GM23248 (cell line): ENCODE measurements at regions not wholly inside any gene's neighbourhood (a gene's known extent, or its start where the extent isn't known, plus 50 kb on each side); places are given as distances from the start of the nearest gene placed in this dataset.

Source experiments
- DNase-seq: peaks from one replicate; pipeline ENCODE4 v3.0.0-alpha.2; 2015
- H2AFZ ChIP-seq: fragments of 200-600 bp; sonication (generic); 2 replicates; pipeline ENCODE4 v1.6.1; 2016; ENCODE audit warnings: antibody characterized with exemption
- H3F3A ChIP-seq: fragments of 200-600 bp; sonication (generic); 2 replicates; pipeline ENCODE4 v1.6.1; 2016; ENCODE audit warnings: mild to moderate bottlenecking, antibody characterized with exemption, mixed run types; ENCODE audit not compliant: insufficient read depth
- H3K27ac ChIP-seq: fragments of 200-600 bp; sonication (generic); 2 replicates; pipeline ENCODE4 v1.5.1; 2016; ENCODE audit warnings: mild to moderate bottlenecking
- H3K27me3 ChIP-seq: fragments of 200-600 bp; sonication (generic); replicated peaks from 2 replicates; pipeline ENCODE4 v1.6.1; 2016; ENCODE audit warnings: mild to moderate bottlenecking; ENCODE audit not compliant: insufficient read depth
- H3K36me3 ChIP-seq: fragments of 200-600 bp; sonication (generic); 2 replicates; pipeline ENCODE4 v1.6.1; 2016; ENCODE audit warnings: low read depth, mild to moderate bottlenecking
- H3K4me1 ChIP-seq: fragments of 200-600 bp; sonication (generic); 2 replicates; pipeline ENCODE4 v1.6.1; 2016; ENCODE audit warnings: mild to moderate bottlenecking; ENCODE audit not compliant: insufficient read depth
- H3K4me2 ChIP-seq: fragments of 200-600 bp; sonication (generic); one replicate; pipeline ENCODE4 v1.6.1; 2016; ENCODE audit warnings: mild to moderate bottlenecking; ENCODE audit not compliant: unreplicated experiment
- H3K4me3 ChIP-seq: fragments of 200-600 bp; sonication (generic); 2 replicates; pipeline ENCODE4 v1.5.1; 2016; ENCODE audit warnings: mild to moderate bottlenecking
- H3K79me2 ChIP-seq: fragments of 200-600 bp; sonication (generic); 2 replicates; pipeline ENCODE4 v1.6.1; 2016; ENCODE audit warnings: mild to moderate bottlenecking; ENCODE audit not compliant: insufficient read depth
- H3K9ac ChIP-seq: fragments of 200-600 bp; sonication (generic); 2 replicates; pipeline ENCODE4 v1.6.1; 2016; ENCODE audit warnings: mild to moderate bottlenecking
- H3K9me2 ChIP-seq: fragments of 200-600 bp; sonication (generic); 2 replicates; pipeline ENCODE4 v1.6.1; 2016; ENCODE audit warnings: mixed run types, mild to moderate bottlenecking, moderate library complexity; ENCODE audit not compliant: insufficient read depth
- H3K9me3 ChIP-seq: fragments of 200-600 bp; sonication (generic); one replicate; pipeline ENCODE4 v1.6.1; 2017; ENCODE audit warnings: low read depth
- H4K20me1 ChIP-seq: fragments of 200-600 bp; sonication (generic); 2 replicates; pipeline ENCODE4 v1.6.0; 2016; ENCODE audit not compliant: insufficient read depth
- EZH2 ChIP-seq: fragments of 200-600 bp; sonication (generic); IDR thresholded peaks from 2 replicates; pipeline ENCODE4 v1.6.1; 2018; ENCODE audit warnings: antibody characterized with exemption, mild to moderate bottlenecking; ENCODE audit not compliant: insufficient read depth, poor library complexity, severe bottlenecking
- EZH2phosphoT487 ChIP-seq: fragments of 200-600 bp; sonication (generic); IDR thresholded peaks from 2 replicates; pipeline ENCODE4 v1.6.1; 2018; ENCODE audit warnings: antibody characterized with exemption, moderate library complexity, mild to moderate bottlenecking, low read depth; ENCODE audit not compliant: insufficient read depth
- WGBS, 2 experiments: methylation state at CpG; one replicate each; pipeline ENCODE4 v1.1.6; 2015 to 2017; ENCODE audit warnings: low lambda C conversion rate in 2 of 2, low coverage in 1 of 2; ENCODE audit errors: missing lambda C conversion rate in 2 of 2; 5-methylcytosine and 5-hydroxymethylcytosine counted together
- in situ Hi-C: fragments of 300-500 bp; cut with MboI; formaldehyde crosslinking; loops from 2 replicates; pipeline ENCODE4 v1.15.0; 2020

DNA sequence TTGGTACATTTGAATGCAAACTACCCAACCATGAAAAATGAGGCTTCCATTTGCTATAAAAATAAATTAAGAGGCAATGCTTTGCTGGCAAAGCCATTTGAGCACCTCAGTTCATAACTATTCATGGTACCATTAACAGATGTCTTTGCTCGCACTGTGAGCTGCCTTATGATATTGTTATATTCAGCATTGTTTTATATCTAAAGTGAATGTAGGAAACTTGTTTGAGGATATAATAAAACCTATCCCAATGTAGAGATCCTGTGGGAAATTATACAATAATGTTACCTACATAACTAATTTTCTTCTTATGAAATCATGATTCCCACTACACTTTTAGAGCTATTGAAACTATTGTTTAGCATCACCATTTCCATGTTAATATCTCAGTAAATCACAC is 125.2 kb upstream of the TRAM1L1 start:
- 29 to 52% methylated on average over 1 of the region's 1 CpG for WGBS, 2 experiments
- H3K9me2 ChIP-seq: no peaks in the 10 kb centered on the region
- in situ Hi-C loops: no loop called here

GRCh38 chr4:117224256-117224655 is 138.9 kb upstream of the TRAM1L1 start:
- Histone ChIP-seq H3K4me3 (no peak overlapping the region), H3K27me3 (no peaks in the 10 kb centered on the region), H2AFZ (no peak overlapping the region), H3K4me1 (no peaks in the 10 kb centered on the region), H3K9me3 (no peaks in the 10 kb centered on the region), H3K4me2 (no peak overlapping the region), H3K9ac (no peak overlapping the region), H3F3A (no peaks in the 10 kb centered on the region), H3K9me2 (no peaks in the 10 kb centered on the region), H3K36me3 (no peaks in the 10 kb centered on the region), H3K79me2 (no peaks in the 10 kb centered on the region), H3K27ac (no peak overlapping the region), H4K20me1 (no peaks in the 10 kb centered on the region)
- in situ Hi-C loops: no loop called here
- TF ChIP-seq EZH2phosphoT487 (no peak), EZH2 (no peak)
- no peak for DNase-seq
- WGBS, 2 experiments: 20 to 24% methylated on average over 5 of the region's 5 CpGs

More for the DNA sequence above, 125.2 kb upstream of the TRAM1L1 start:
- Histone ChIP-seq H2AFZ (no peak overlapping the region), H3K27ac (no peak overlapping the region), H3K27me3 (no peaks in the 10 kb centered on the region), H4K20me1 (no peaks in the 10 kb centered on the region), H3K79me2 (no peaks in the 10 kb centered on the region), H3K4me1 (no peaks in the 10 kb centered on the region), H3F3A (no peaks in the 10 kb centered on the region), H3K36me3 (no peaks in the 10 kb centered on the region), H3K4me3 (no peak overlapping the region), H3K4me2 (no peak overlapping the region), H3K9ac (no peak overlapping the region), H3K9me3 (no peaks in the 10 kb centered on the region)
- no peak for TF ChIP-seq EZH2phosphoT487
- TF ChIP-seq EZH2: no peak
- DNase-seq: no peak

DNA sequence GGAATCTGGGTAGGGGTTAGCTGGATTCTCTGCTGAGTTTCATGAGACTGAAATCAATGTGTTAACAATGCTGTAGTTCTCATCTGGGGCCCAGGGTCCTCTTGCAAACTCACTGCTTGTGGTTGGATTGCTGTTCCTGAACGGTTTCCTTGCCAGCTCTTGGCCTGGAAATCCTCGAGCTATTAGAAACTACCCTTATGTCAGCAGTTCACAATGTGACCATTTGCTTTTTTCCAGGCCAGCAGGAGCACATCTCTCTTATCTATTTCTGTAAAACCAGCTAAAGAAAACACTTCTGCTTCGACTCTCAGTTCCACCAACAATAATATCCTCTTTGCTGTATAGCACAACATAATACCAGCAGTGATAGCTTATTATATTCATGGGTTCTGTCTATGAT is 140.1 kb upstream of the TRAM1L1 start:
- H3K9me2 ChIP-seq: no peaks in the 10 kb centered on the region
- no peak overlapping the region for H3K27ac ChIP-seq
- TF ChIP-seq EZH2phosphoT487: no peak
- TF ChIP-seq EZH2: no peak
- H3K9me3 ChIP-seq: no peaks in the 10 kb centered on the region
- WGBS, 2 experiments: 0 to 2% methylated on average over 3 of the region's 3 CpGs
- H2AFZ ChIP-seq: no peak overlapping the region
- in situ Hi-C loops: no loop called here
- no peaks in the 10 kb centered on the region for H3F3A ChIP-seq
- no peak overlapping the region for H3K4me2 ChIP-seq
- H3K36me3 ChIP-seq: no peaks in the 10 kb centered on the region
- no peaks in the 10 kb centered on the region for H3K79me2 ChIP-seq
- no peaks in the 10 kb centered on the region for H4K20me1 ChIP-seq
- H3K9ac ChIP-seq: no peak overlapping the region
- H3K4me3 ChIP-seq: no peak overlapping the region
- H3K27me3 ChIP-seq: no peaks in the 10 kb centered on the region
- H3K4me1 ChIP-seq: no peaks in the 10 kb centered on the region
- DNase-seq: no peak

GRCh38 chr4:117227925-117228324 is 142.5 kb upstream of the TRAM1L1 start:
- Histone ChIP-seq H3K4me3 (no peak overlapping the region), H3K27ac (no peak overlapping the region), H3K27me3 (no peaks in the 10 kb centered on the region), H3K9me2 (no peaks in the 10 kb centered on the region), H3F3A (no peaks in the 10 kb centered on the region), H3K4me1 (no peaks in the 10 kb centered on the region), H3K36me3 (no peaks in the 10 kb centered on the region), H3K9ac (no peak overlapping the region), H4K20me1 (no peaks in the 10 kb centered on the region), H3K9me3 (no peaks in the 10 kb centered on the region), H3K4me2 (no peak overlapping the region), H3K79me2 (no peaks in the 10 kb centered on the region), H2AFZ (no peak overlapping the region)
- in situ Hi-C loops: no loop called here
- no peak for DNase-seq
- TF ChIP-seq EZH2phosphoT487 (no peak), EZH2 (no peak)
- WGBS, 2 experiments: 3 to 4% methylated on average over 1 of the region's 1 CpG

- no peaks in the 10 kb centered on the region for H3K79me2 ChIP-seq
- H3K4me3 ChIP-seq: no peak overlapping the region
- H3K4me2 ChIP-seq: no peak overlapping the region
- WGBS, 2 experiments: 18 to 28% methylated on average over 6 of the region's 6 CpGs
- H3K9me2 ChIP-seq: no peaks in the 10 kb centered on the region
- H3K9ac ChIP-seq: no peak overlapping the region
- no peaks in the 10 kb centered on the region for H4K20me1 ChIP-seq
- no peaks in the 10 kb centered on the region for H3K36me3 ChIP-seq
- H3K4me1 ChIP-seq: no peaks in the 10 kb centered on the region
- no peaks in the 10 kb centered on the region for H3F3A ChIP-seq
- no peaks in the 10 kb centered on the region for H3K9me3 ChIP-seq
- no peaks in the 10 kb centered on the region for H3K27me3 ChIP-seq
- no peak overlapping the region for H2AFZ ChIP-seq
- TF ChIP-seq EZH2phosphoT487: no peak
- no peak for TF ChIP-seq EZH2
- in situ Hi-C loops: no loop called here
- no peak overlapping the region for H3K27ac ChIP-seq
- DNase-seq: no peak
Observed at GRCh38 chr4:117239434-117239833, 154.1 kb upstream of the TRAM1L1 start.
